Testis (tissue), 2 donors: ENCODE measurements at regions not wholly inside any gene's neighbourhood (a gene's known extent, or its start where the extent isn't known, plus 50 kb on each side); places are given as distances from the start of the nearest gene placed in this dataset.

Experiments
- DNase-seq: peaks from one replicate; pipeline ENCODE4 v3.0.0-alpha.2; 2019
- H3K27ac ChIP-seq, 2 donors: fragments of 200-600 bp; sonication (generic); one replicate each; pipeline ENCODE4 v1.5.1; 2019
- H3K27me3 ChIP-seq: fragments of 200-600 bp; sonication (generic); one replicate; pipeline ENCODE4 v1.5.1; 2019
- H3K36me3 ChIP-seq: fragments of 200-600 bp; sonication (generic); one replicate; pipeline ENCODE4 v1.5.1; 2017; ENCODE audit warnings: low read depth; ENCODE audit errors: missing control alignments
- H3K4me1 ChIP-seq: fragments of 200-600 bp; sonication (generic); one replicate; pipeline ENCODE4 v1.5.1; 2019
- H3K4me3 ChIP-seq, 2 donors: fragments of 200-600 bp; sonication (generic); one replicate each; pipeline ENCODE4 v1.5.1; 2017 to 2019
- H3K9me3 ChIP-seq: fragments of 200-600 bp; sonication (generic); one replicate; pipeline ENCODE4 v1.5.1; 2017
- CTCF ChIP-seq, 3 experiments: fragments of 450-650 bp in 2 of 3; fragments of 200-600 bp in 1 of 3; sonication (generic) in 1 of 3; IDR thresholded peaks; one replicate each; pipeline ENCODE4 v1.5.1; 2016 to 2019; ENCODE audit warnings: antibody characterized with exemption in 3 of 3, mild to moderate bottlenecking in 2 of 3, moderate library complexity in 1 of 3
- POLR2A ChIP-seq: fragments of 450-650 bp; IDR thresholded peaks from one replicate; pipeline ENCODE4 v1.6.1; 2017; ENCODE audit warnings: antibody characterized with exemption, mild to moderate bottlenecking, moderate library complexity
- WGBS, 2 donors: methylation state at CpG; one replicate each; pipeline ENCODE4 v1.1.5; 2018; 5-methylcytosine and 5-hydroxymethylcytosine counted together
- intact Hi-C: fragments of 100-400 bp; cut with DNase I; formaldehyde crosslinking; loops from one replicate; pipeline ENCODE4 v1.15.1; 2023; ENCODE audit warnings: low total_unique reads

DNA sequence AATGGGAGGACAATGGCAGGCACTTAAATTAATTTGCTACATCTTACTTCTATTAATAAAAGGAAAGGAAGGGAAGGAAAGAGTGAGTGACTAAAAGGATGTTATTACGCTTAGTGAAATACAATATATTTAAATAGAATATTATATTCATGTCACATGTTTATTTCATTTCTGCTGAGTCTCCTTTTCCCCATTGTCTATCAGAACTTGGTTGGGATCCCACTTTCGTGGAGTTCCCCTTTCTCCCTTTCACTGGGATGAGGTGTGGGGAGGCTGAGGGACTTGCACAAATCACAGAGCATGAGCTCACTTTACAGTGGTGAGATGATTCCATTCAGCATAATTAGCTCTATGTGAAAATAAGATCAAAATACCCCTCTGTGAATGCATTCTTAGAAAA is 730.6 kb downstream of the TSN start:
- H3K36me3 ChIP-seq: no peaks in the 10 kb centered on the region
- WGBS, 2 donors: 82 to 85% methylated on average over 2 of the region's 2 CpGs
- H3K27ac ChIP-seq: no peak overlapping the region
- no peaks in the 10 kb centered on the region for H3K4me1 ChIP-seq
- no peaks in the 10 kb centered on the region for H3K27me3 ChIP-seq
- no peak for TF ChIP-seq CTCF (IDR thresholded peaks at IDR 0.05)
- TF ChIP-seq POLR2A: no peak
- no peaks in the 10 kb centered on the region for H3K9me3 ChIP-seq
- intact Hi-C loops: no loop called here
- no peak overlapping the region for H3K4me3 ChIP-seq
- no peak for DNase-seq

DNA sequence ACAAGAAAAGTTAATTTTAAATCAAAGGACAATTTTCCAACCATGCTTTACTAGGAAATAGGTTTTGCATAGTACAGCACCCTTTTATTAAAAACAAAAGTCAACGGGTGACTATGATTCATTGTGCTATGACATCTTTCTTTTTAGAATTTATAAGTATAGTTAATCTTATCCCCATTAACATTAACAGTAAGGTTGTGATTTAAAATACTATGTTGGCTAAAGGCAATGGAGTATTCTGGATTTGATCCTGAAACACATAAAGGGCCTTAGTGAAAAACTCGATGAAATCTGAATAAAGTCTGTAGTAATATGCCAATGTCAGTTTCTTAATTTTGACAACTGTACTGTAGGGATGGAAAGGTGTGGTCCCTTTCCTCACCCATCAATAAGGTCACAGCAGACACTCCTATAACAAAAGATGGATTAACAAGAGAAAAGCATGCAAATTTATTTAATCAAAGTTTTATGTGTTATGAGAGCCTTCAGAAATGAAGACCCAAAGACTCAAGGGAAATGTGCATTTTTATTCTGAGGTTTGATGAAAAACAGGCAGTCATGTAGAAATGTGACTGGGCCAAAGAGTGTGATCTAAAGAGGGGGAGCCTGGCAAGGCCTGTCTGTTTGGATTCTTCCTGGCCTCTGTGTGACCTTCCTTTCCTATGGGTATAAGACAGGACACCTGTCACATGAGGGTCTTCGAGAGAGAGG is 731.4 kb downstream of the TSN start:
- no peaks in the 10 kb centered on the region for H3K4me1 ChIP-seq
- DNase-seq: no peak
- no peak overlapping the region for H3K4me3 ChIP-seq
- TF ChIP-seq POLR2A (no peak), CTCF (IDR thresholded peaks at IDR 0.05) (no peak)
- no peaks in the 10 kb centered on the region for H3K9me3 ChIP-seq
- intact Hi-C loops: no loop called here
- WGBS, 2 donors: 66 to 73% methylated on average over 3 of the region's 3 CpGs
- H3K27ac ChIP-seq: no peak overlapping the region
- H3K36me3 ChIP-seq: no peaks in the 10 kb centered on the region
- no peaks in the 10 kb centered on the region for H3K27me3 ChIP-seq

DNA sequence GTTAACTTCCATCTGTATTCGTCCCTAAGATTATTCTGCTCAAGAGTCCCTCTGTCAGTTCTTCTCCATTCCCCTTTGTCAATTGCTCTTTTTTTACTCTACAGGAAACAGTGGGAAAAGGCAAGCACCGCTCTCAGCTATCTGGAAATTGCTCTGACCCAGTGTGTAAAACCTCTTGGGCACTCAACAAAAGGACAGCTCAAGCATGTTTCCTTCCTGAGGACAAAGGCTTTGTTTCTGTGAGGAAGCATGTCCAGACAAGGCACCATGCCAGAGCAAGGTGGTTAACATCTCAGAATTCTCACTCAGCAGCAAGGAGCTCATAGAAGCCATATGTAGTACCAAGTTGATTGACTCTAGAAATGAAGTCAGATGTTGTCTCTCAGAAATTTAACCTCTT is 735.6 kb downstream of the TSN start:
- Histone ChIP-seq H3K4me1 (no peaks in the 10 kb centered on the region), H3K4me3 (no peak overlapping the region), H3K27ac (no peak overlapping the region), H3K9me3 (no peaks in the 10 kb centered on the region), H3K36me3 (no peaks in the 10 kb centered on the region), H3K27me3 (no peaks in the 10 kb centered on the region)
- no peak for DNase-seq
- TF ChIP-seq CTCF (IDR thresholded peaks at IDR 0.05): no peak
- no peak for TF ChIP-seq POLR2A
- intact Hi-C loops: no loop called here
- 76 to 89% methylated on average over 2 of the region's 2 CpGs for WGBS, 2 donors

- H3K27ac ChIP-seq: no peak overlapping the region
Observed at GRCh38 chr2:122500316-122501105, 745.1 kb downstream of the TSN start.

More at GRCh38 chr2:122500316-122501105, 745.1 kb downstream of the TSN start:
- no peak for TF ChIP-seq POLR2A
- TF ChIP-seq CTCF (IDR thresholded peaks at IDR 0.05): no peak
- intact Hi-C loops: no loop called here
- Histone ChIP-seq H3K4me1 (no peaks in the 10 kb centered on the region), H3K4me3 (no peak overlapping the region), H3K36me3 (no peaks in the 10 kb centered on the region), H3K9me3 (no peaks in the 10 kb centered on the region), H3K27me3 (no peaks in the 10 kb centered on the region)
- WGBS, 2 donors: 90 to 92% methylated on average over 1 of the region's 1 CpG
- DNase-seq: no peak
